ENCODE measurements at regions not wholly inside any gene's neighbourhood (a gene's known extent, or its start where the extent isn't known, plus 50 kb on each side); places are given as distances from the start of the nearest gene placed in this dataset.

DNA sequence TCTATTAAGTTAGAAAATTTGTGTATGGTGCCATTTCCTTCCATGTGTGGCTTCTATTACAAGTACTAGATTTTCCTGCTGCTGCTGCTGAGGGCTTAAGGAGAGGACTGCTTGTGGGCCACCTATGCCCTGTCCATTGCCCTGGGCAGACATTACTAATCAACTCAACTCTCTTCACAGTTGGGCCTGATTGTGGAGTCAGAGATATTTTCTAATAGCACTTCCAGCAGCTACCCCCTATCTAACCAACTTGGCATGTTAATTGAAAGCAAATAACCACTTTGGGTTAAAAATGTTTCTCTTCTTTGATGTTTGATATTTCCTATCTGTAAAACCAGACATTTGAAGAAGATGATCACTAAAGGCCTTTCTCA, 242.0 kb downstream of the EDEM1 start:
- DNase-seq = no peak

DNA sequence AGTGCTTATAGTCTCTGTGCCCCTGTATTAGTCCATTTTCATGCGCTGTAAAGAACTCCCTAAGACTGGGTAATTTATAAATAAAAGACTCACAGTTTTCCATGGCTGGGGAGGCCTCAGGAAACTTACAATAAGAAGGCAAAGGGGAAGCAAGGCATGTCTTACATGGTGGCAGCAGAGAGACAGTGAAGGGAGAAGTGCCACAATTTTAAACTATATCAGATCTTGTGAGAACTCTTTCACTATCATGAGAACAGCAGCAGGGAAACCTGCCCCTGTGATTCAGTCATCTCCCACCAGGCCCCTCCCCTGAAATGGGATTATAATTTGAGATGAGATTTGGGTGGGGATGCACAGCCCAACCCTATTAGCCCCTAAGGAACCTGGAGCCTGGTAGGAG, 243.2 kb downstream of the EDEM1 start:
- DNase-seq = no peak

DNA sequence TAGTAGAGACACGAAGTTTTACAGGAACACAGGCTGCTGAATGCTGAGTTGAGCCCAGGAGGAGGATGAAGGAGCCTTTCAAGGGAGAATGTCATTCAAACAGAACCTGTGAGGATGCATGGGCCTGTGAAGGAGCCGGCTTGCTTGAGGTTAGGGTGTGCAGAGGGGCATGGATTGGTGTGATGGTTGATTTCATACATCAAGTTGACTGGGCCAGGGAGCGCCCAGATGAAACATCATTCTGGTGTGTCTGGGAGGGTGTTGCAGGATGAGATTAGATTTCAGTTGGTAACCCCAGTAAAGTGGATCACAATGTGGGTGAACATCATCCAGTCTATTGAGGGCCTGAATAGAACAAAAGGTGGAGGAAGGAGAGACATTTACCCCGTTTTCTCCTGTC, 243.6 kb downstream of the EDEM1 start:
- no peak for DNase-seq

DNA sequence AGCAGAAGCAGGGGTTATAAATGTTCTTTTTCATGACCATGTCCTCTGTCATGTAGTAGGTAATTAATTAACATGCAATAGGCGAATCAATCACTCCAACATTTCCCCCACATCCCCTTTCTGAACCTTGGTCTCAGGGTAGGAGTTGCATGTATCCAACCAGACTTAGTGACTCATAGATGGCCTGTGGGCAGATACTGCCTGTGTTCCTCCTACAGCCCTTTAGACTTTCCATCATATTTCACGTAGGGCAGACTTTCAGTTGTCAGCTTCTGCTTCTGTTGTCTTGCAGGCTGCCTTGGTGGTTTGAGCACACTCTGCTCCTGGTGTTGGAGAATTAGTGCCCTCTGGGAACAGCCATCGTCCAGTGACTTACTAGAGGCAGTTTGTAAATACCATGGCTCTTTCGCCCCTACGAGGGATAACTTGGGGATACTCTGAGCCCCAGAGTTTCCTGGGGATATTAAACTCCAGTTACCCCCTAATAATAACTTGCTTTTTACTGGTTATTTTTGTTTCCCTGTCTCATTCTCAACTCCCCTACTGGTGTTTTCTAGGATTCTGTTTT, 244.4 kb downstream of the EDEM1 start:
- DNase-seq = peak in 1 of 2 donors; percentile 11

DNA sequence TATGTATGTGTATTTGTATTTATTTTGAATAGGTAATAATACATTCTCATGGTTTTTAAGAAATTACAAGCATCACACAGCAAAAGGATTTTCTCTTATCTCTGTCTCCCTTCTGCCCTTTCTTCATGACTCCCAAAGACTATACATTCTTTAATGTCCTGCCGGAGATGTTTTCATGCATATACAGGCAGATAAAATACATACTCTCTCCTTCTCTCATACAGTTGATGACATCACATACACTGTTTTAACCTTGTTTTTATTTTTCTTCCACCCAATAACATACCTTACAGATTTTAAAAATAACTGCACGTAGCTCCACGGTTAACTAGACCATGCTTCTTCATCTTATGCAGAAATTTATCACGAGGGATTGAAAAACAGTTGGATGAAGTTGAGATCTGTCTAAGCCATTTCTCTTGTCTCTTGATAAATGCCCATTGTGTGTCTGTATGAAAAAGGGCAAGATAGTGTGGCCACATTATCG, 249.8 kb downstream of the EDEM1 start:
- DNase-seq = no peak

DNA sequence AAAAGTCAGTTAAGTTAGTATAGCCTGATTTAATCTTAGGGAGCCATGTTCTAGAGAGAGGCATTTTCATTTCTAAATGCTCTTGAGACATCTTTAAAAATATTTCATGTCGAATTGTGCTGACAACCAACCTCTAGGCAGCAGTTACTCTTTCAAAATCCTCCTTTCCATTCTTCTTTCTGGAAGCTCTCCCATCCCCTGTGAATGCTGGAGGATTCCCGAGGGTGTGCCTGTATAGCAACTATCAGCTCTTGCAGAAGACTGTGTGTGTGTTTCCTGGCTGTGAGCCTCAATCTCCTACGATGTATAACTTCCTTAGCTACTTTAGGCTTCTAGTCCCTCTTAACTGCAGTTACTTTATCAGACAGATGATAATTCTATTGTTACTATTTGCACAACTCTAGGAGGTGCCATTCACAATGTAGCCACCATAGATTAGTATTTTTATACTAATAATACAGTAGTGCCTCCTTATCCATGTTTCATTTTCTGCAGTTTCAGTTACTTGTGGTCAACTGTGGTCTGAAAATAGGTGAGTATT, 250.3 kb downstream of the EDEM1 start:
- no peak for DNase-seq

DNA sequence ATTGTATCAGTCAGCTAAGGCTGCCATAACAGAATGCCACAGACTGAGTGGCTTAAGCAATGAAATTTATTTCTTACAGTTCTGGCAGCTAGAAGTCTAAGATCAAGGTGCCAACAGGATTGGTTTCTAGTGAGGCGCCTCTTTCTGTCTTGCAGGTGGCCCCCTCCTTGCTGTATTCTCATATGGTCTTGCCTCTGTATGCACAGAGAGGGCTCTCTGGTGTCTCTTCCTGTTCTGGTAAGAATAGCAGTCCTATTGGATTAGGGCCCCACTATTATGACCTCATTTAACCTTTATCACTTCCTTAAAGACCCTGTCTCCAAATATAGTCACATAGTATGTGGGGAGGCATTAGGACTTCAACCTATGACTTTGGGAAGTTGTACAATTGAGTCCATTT, 253.9 kb downstream of the EDEM1 start:
- no peak for DNase-seq

DNA sequence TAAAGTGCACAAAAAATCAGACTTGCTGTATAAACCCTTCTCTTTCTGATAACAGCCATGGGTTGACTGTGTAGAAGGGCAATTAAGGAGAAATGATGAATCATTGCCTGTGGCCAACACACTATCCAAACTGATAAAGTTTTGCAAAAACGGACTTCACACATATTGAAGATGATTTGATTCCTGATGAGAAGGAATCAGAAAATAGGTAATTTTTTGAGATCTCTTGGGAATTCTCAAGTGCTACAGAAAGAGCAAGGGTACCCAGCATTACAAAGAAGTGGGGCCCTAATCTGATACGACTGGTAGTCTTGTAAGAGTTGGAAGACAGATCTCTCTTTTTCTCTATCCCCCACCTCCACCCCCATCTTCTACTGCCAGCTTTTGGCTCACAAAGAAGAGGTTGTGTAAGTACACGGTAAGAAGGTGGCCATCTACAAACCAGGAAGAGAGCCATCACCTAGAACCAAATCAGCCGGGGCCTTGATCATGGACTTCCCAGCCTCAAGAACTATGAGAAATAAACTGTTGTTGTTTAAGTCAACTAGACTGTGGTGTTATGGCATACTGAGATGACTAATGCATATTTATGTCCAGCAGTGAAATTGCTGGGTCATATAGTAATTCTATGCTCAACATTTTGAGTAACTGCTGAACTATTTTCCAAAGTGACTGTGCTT, 254.7 kb downstream of the EDEM1 start:
- no peak for DNase-seq

DNA sequence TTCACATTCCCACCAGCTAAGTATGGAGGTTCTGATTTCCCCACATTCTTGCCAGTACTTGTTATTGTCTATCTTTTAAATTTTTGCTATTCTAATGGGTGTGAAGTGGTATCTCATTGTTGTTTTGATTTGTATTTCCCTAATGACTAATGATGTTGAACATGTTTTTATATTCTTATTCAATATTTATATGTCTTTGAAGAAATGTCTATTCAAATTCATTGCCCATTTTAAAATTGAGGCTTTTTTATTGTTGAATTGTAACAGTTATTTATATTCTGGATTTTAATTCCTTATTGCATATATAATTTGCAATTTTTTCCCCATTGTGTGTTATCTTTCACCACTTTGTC, 255.3 kb downstream of the EDEM1 start:
- no peak for DNase-seq

DNA sequence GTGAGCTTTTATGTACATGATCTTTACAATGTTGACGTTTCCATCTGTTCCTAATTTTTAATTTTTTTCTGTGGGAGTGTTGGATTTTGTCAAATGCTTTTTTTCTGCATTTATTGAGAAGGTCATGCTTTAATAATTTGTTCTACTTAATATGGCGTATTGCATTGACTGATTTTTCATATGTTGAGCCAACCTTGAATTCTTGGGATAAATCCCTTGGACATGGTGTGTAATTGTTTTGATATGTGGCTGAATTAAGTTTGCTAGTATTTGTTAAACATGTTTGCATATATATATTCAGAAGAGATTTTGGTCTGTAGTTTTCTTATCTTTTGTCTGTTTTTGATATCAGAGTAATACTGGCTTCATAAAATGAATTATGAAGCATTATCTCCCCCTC, 256.7 kb downstream of the EDEM1 start:
- DNase-seq = no peak

DNA sequence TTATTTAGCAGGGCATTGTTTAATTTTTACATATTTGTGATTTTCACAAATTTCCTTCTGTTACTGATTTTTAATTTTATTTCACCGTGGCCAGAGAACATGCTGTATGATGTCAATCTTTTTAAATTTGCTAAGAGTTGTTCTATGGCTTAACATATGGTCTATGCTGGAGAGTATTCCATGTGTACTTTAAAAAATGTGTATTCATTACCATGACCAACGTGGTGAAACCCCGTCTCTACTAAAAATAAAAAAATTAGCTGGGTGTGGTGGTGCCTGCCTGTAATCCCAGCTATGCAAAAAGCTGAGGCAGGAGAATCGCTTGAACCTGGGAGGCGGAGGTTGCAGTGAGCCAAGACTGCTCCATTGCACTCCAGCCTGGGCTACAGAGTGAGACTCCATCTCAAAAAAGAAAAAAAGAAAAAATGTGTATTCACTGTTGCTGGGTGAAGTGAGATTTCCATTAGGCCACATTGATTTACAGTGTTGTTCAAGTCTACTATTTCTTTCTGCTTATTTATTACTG, 258.2 kb downstream of the EDEM1 start:
- no peak for DNase-seq

DNA sequence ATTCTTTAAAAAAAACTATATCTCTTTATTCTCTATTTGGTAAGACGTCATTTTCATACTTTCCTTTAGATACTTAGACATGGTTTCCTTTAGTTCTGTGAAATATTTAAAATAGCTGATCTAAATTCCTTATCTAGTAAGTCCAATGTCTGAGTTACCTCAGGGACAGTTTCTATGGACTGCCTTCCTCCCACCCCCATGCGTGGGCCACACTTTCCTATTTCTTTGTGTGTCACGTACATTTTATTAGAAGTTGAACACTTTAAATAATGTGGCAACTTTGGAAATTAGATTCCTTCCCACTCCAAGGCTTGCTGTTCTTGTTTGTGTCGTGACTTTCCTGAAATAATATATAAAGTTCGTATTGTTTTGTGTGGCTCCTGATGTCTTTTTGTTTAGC, 260.7 kb downstream of the EDEM1 start:
- DNase-seq = no peak

DNA sequence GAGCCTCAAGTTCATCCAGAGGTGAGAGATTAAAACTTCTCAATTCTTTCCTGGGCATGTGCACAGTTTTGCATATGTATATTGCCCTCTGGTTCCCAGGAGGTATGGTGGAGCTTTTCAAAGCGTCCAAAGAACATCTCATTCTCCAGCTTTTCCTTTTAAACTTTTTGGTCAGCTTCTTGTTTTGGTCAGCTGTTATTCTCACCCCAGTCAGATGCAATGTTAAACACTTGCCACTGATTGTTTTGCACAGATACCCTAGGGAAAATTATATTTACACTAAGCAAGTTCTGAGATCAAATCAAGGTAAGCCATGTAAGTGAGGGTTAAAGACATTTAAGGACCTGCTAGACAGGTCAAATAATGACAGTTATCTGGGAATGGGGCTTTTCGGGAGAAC, 261.3 kb downstream of the EDEM1 start:
- no peak for DNase-seq

DNA sequence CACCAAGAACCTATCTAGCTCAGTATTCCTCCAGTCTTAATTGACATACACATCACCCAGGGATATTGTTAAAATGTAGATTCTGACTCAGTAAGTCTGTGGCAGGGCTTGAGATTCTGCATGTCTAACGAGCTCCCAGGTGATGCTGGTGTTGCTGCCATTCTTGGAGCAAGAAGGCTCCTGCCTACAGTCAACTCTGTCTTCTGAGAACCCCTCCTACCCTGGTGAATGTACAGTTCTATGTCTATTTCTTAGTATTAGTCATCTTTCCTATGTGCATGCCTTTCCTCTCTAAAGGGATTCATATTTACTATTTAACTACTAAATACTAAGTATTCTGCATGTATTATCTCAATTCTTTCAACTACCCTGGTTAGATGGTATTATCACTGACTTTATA, 268.7 kb downstream of the EDEM1 start:
- DNase-seq = no peak

DNA sequence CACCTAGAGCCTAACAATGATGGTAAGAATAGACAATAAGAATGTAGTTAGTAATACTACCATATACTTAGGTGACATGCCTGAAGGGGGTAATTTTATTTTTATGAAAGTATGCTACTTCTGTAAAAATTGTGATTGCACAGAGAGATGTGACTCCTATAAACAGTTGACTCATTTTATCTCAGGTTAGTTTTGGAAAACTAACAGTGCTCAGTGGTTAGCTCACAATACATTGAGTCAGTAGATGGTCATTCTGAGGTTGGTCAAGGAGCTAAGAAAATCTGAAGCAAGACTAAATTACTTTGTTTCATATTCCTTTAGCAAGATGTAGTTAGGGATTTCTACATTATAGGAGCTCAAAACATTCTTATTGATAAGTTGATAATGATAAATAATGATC, 271.0 kb downstream of the EDEM1 start:
- no peak for DNase-seq

DNA sequence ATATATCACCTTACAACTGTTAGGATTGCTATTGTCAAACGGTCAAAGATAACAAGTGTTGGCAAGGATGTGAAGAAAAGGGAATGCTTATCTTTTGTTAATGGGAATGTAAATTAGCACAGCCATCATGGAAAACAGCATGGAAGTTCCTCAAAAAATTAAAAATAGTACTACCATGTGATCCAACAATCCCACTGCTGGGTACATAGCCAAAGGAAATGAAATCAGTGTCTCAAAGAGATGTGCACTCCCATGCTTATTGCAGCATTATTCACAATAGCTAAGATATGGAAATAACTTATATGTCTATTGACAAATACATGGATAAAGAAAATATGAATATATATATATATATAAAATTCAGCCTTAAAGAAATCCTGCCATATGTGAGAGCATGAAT, 274.6 kb downstream of the EDEM1 start:
- no peak for DNase-seq

DNA sequence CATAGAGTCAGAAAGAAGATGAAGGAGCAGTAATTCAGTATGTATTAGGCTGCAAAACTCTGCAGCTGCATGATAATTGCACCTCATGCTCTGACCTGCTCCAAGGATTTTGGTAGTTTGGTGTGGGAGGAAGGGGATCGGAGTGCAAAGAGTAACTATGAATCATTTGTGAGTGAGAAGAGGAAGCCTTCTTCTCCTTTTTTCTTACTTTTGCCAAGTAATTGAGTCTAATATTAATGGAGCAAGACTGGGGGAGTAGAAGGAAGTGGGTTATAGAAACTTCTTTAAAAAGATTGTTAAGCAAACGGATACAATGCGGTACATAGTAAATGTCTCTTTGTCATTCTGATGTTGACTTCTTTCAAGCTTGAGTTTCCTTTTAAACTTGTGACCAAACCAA, 276.5 kb downstream of the EDEM1 start:
- DNase-seq = no peak

DNA sequence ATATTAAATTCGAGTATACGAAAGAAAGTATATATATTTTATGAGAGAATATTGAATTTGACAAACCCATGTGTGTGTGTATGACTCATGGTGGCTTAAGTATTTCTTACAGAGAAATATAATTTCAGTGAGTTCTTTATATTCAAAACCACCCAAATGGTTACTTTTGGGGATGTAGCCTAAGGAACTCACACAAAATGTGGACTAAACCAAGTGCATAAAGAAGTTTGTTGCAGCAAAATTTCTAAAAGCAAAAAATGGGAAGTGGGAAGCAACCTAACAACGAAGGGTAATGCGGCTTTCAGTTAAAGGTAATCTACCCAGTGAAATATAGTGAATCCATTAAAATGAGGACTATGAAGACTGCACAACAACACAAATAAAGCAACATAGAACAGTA, 277.1 kb downstream of the EDEM1 start:
- DNase-seq = no peak

DNA sequence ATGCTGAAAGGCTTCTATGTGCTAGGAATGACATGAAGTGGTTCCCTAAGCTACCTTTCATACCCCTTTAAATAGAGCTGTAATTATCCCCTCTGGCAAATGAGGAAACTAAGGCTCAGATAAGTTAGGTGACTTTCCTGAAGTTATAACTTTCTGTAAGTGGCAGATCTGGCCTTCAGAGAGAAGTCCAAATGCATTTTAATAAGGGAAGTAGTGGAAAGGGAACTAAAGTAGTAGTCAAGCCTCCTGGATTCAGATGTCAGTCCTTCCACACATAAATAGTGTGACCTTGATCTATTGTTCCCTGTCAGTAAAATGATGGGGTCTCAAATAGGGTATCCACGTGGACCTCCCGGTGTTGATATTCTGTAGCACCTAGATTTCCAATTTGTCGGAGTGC, 277.7 kb downstream of the EDEM1 start:
- no peak for DNase-seq

DNA sequence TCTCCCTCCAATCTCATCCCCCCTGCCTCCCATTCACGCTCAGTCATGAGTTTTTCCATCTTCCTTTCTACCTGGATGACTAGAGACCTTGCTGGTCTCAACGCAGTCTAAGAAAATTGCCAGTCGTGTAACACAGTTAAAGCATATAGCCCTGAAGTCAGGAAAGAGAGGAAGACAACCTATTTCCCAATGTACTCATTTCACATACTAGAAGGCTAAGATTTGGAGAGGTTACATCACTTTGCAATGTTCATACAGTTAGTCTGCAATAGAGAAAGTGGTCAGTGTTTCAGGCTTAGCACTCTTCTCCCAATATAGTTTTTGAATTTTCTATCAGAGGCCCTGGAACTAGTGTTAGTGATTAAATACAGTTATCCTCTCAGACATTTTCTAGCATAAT, 278.6 kb downstream of the EDEM1 start:
- no peak for DNase-seq

DNA sequence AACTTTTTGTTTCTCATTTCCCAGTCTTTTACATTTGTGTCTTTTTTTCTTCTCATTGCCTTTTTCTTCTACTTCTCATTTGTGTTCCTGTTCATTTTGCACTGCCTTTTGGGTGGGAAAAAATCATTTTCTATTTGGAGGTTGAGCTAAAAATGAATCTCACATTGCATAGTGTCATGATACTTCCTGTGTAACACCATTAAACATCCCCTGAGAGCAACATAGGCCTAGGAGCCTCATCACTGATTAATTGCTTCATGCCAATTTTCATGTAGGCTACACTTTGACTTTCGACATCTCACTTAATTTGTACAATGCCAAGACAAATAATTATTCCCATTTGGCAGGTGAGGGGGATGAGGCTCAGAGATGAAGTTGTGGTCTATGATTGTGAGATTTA, 279.2 kb downstream of the EDEM1 start:
- no peak for DNase-seq

DNA sequence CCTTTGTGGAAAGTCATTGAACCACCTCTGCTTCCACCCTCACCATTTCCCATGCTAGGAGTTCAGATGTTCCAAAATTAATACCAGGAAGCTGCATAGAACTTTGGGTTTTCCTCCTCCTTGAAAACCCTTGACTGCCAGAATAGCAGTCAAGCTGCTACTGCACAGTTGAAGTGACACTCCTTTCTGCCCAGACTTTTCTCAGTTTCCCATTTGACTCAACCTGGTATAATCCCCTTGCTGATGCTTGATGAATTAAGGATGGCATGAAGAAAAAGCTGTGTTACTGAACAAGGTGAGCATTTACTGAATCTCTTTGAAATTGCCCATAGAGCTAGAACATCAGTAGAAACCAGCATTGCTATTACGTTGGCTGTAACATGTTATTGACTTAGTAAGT, 286.0 kb downstream of the EDEM1 start:
- DNase-seq = no peak

DNA sequence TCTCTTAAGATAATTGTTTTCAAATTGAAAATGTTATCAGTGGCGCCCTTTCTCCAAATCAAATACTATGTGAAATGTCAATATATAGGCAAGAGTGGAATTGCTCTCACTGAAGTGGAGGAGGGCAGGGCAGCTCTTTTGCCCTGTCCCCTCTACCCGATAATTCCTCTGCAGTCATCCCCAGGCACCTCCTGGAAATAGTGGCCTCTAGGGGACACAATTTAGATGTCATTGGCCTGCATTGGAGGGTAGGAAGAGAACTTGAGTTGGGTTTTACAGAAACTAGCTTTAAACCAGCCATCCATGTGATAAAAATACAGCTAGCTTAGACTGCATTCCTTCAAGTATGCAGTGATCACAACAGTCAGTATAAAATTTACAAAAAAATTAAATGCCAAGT, 288.9 kb downstream of the EDEM1 start:
- no peak for DNase-seq

DNA sequence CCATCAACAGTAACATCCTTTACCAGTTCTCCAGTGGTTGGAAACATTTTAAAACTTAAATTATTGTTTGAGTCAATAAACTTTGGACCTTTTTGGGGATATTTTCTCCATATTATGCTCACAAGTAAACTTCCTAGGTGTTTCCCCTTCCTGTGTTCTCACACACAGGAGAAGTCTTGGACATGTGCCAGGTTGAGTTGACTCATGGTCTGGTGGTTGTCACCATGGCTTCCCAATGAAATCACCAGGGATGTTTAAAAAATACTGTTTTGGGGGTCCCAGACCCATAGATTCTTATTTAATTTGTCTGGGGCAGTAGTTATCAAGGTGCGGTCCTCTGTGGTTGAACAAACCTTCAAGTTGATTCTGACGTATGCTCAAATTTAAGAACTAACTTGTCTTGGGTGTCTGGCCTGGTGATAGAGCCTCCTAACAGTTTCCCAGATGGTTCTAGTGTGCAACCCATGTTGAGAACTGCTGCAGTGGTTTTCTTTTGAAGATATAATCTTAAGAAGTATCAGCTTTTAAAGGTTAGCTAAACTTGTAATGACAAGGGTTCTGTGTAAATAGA, 291.8 kb downstream of the EDEM1 start:
- DNase-seq = no peak
